IMR-90 (cell line): ENCODE measurements at regions not wholly inside any gene's neighbourhood (a gene's known extent, or its start where the extent isn't known, plus 50 kb on each side); places are given as distances from the start of the nearest gene placed in this dataset.

Experiments used
- ATAC-seq: fragments of 200-7000 bp; cut with Tn5 transposase; 2 replicates; pipeline ENCODE4 v1.9.1; 2020; ENCODE audit warnings: low read depth, mild to moderate bottlenecking, moderate library complexity
- BruUV-seq: library from RNA; stranded (reverse); fragments of 400-500 nt; replicated peaks from 2 replicates; lab custom pipeline; 2021; lab: Mats Ljungman, UMichigan
- CTCF ChIA-PET: fragments of 300-600 bp; formaldehyde crosslinking; extraction: SDS; loops from one replicate; lab custom pipeline; 2021; ENCODE audit warnings: antibody characterized with exemption; lab: Yijun Ruan, JAX
- POLR2A ChIA-PET: fragments of 300-600 bp; sonication (Branson Sonifier 250); formaldehyde crosslinking; loops from one replicate; lab custom pipeline; 2022; ENCODE audit warnings: antibody characterized with exemption; ENCODE audit not compliant: unreplicated experiment; lab: Charles Lee
- DNase-seq: peaks from one replicate; pipeline ENCODE4 v3.0.0; 2013
- H2AFZ ChIP-seq: replicated peaks from 2 replicates; pipeline ENCODE3; 2013; ENCODE audit warnings: low read length, mild to moderate bottlenecking; ENCODE audit not compliant: poor library complexity
- H2AK5ac ChIP-seq: 2 replicates; pipeline ENCODE4 v1.6.1; 2013; ENCODE audit warnings: low read depth, low read length, inconsistent platforms
- H2AK9ac ChIP-seq: replicated peaks from 2 replicates; pipeline ENCODE3; 2013; ENCODE audit warnings: mild to moderate bottlenecking, low read depth, low read length, moderate library complexity; ENCODE audit not compliant: poor library complexity
- H2BK120ac ChIP-seq: 2 replicates; pipeline ENCODE4 v1.6.1; 2013; ENCODE audit warnings: low read depth, low read length, inconsistent platforms
- H2BK15ac ChIP-seq: 3 replicates; pipeline ENCODE4 v1.6.1; 2013; ENCODE audit warnings: low read depth, low read length, inconsistent platforms
- H2BK20ac ChIP-seq: 2 replicates; pipeline ENCODE4 v1.6.1; 2013; ENCODE audit warnings: low read depth, mild to moderate bottlenecking, inconsistent platforms, low read length, moderate library complexity
- H2BK5ac ChIP-seq: 2 replicates; pipeline ENCODE4 v1.6.1; 2013; ENCODE audit warnings: mild to moderate bottlenecking, low read depth, low read length, inconsistent platforms; ENCODE audit not compliant: poor library complexity, severe bottlenecking
- H3K14ac ChIP-seq: replicated peaks from 2 replicates; pipeline ENCODE4 v1.6.1; 2013; ENCODE audit warnings: low read depth, low read length, inconsistent platforms
- H3K18ac ChIP-seq: 2 replicates; pipeline ENCODE4 v1.6.1; 2013; ENCODE audit warnings: low read depth, low read length, control low read depth
- H3K23ac ChIP-seq: 2 replicates; pipeline ENCODE4 v1.6.1; 2013; ENCODE audit warnings: low read depth, low read length, inconsistent platforms
- H3K27ac ChIP-seq: 2 replicates; pipeline ENCODE4 v1.5.1; 2013; ENCODE audit warnings: mild to moderate bottlenecking, control low read depth, low read length; ENCODE audit not compliant: insufficient read depth
- H3K27me3 ChIP-seq: 2 replicates; pipeline ENCODE4 v1.6.1; 2013; ENCODE audit warnings: low read length; ENCODE audit not compliant: control insufficient read depth, insufficient read depth
- H3K36me3 ChIP-seq: 2 replicates; pipeline ENCODE4 v1.6.1; 2013; ENCODE audit warnings: low read length, mixed read lengths; ENCODE audit not compliant: control insufficient read depth, insufficient read depth
- H3K4ac ChIP-seq: 2 replicates; pipeline ENCODE4 v1.6.1; 2013; ENCODE audit warnings: low read depth, low read length, inconsistent platforms
- H3K4me1 ChIP-seq: 2 replicates; pipeline ENCODE4 v1.6.1; 2013; ENCODE audit warnings: low read length, mixed read lengths; ENCODE audit not compliant: control insufficient read depth, insufficient read depth
- H3K4me2 ChIP-seq: 2 replicates; pipeline ENCODE4 v1.6.1; 2013; ENCODE audit warnings: low read depth, mild to moderate bottlenecking, control low read depth, low read length, moderate library complexity
- H3K4me3 ChIP-seq: 2 replicates; pipeline ENCODE4 v1.5.1; 2013; ENCODE audit warnings: low read depth, mild to moderate bottlenecking, control low read depth, low read length, moderate library complexity; ENCODE audit not compliant: insufficient read depth
- H3K56ac ChIP-seq: 2 replicates; pipeline ENCODE4 v1.6.1; 2013; ENCODE audit warnings: low read length, inconsistent platforms; ENCODE audit not compliant: insufficient read depth; ENCODE audit errors: extremely low read depth
- H3K79me1 ChIP-seq, 2 experiments: 2 replicates each; pipeline ENCODE4 v1.6.1; 2013; ENCODE audit warnings: low read length in 2 of 2, inconsistent platforms in 1 of 2, low read depth in 1 of 2
- H3K9ac ChIP-seq: 2 replicates; pipeline ENCODE4 v1.6.1; 2013; ENCODE audit warnings: low read depth, low read length, control low read depth
- H3K9me1 ChIP-seq: 2 replicates; pipeline ENCODE4 v1.6.1; 2013; ENCODE audit warnings: low read length, inconsistent platforms; ENCODE audit not compliant: insufficient read depth
- H3K9me3 ChIP-seq: 2 replicates; pipeline ENCODE4 v1.6.1; 2013; ENCODE audit warnings: low read length; ENCODE audit not compliant: control insufficient read depth, insufficient read depth
- H4K20me1 ChIP-seq: 2 replicates; pipeline ENCODE4 v1.6.1; 2013; ENCODE audit warnings: low read length, inconsistent platforms; ENCODE audit not compliant: insufficient read depth
- H4K5ac ChIP-seq: 2 replicates; pipeline ENCODE4 v1.6.1; 2013; ENCODE audit warnings: mild to moderate bottlenecking, low read depth, low read length, control low read depth
- H4K8ac ChIP-seq, 2 experiments: 2 replicates each; pipeline ENCODE4 v1.6.1; 2013; ENCODE audit warnings: low read depth in 2 of 2, low read length in 2 of 2, control low read depth in 1 of 2, inconsistent platforms in 1 of 2
- H4K91ac ChIP-seq: 2 replicates; pipeline ENCODE4 v1.6.1; 2013; ENCODE audit warnings: low read depth, low read length, inconsistent platforms; ENCODE audit not compliant: insufficient read depth
- BHLHE40 ChIP-seq: fragments of 150-350 bp; IDR thresholded peaks from 2 replicates; pipeline ENCODE4 v1.6.1; 2016; ENCODE audit warnings: mild to moderate bottlenecking, low read depth, low read length
- CEBPB ChIP-seq: IDR thresholded peaks from 2 replicates; pipeline ENCODE4 v1.6.1; 2012; ENCODE audit warnings: low read depth, low read length, improper control_type of control experiment
- CHD1 ChIP-seq: IDR thresholded peaks from 2 replicates; pipeline ENCODE4 v1.6.1; 2012; ENCODE audit warnings: low read depth, low read length, improper control_type of control experiment
- CTCF ChIP-seq: conservative IDR thresholded peaks from 2 replicates; pipeline ENCODE4 v1.5.1; 2012; ENCODE audit warnings: mild to moderate bottlenecking, low read depth, low read length, improper control_type of control experiment
- ELK1 ChIP-seq: fragments of 150-350 bp; IDR thresholded peaks from 2 replicates; pipeline ENCODE4 v1.6.1; 2016; ENCODE audit warnings: low read depth, mild to moderate bottlenecking, low read length, moderate library complexity, borderline replicate concordance
- MAFK ChIP-seq: IDR thresholded peaks from 2 replicates; pipeline ENCODE4 v1.6.1; 2012; ENCODE audit warnings: low read depth, low read length, improper control_type of control experiment
- NFE2L2 ChIP-seq: fragments of 150-350 bp; IDR thresholded peaks from 2 replicates; pipeline ENCODE4 v1.6.1; 2016; ENCODE audit warnings: low read depth, mild to moderate bottlenecking, low read length
- RAD21 ChIP-seq: IDR thresholded peaks from 2 replicates; pipeline ENCODE4 v1.6.1; 2012; ENCODE audit warnings: low read length, improper control_type of control experiment
- RCOR1 ChIP-seq: IDR thresholded peaks from 2 replicates; pipeline ENCODE4 v1.6.1; 2012; ENCODE audit warnings: mild to moderate bottlenecking, low read length, improper control_type of control experiment; ENCODE audit not compliant: insufficient replicate concordance
- RFX5 ChIP-seq: IDR thresholded peaks from 2 replicates; pipeline ENCODE4 v1.8.0; 2012; ENCODE audit warnings: low read depth, mild to moderate bottlenecking, low read length, moderate library complexity
- SMC3 ChIP-seq: fragments of 150-350 bp; IDR thresholded peaks from 2 replicates; pipeline ENCODE4 v1.6.1; 2016; ENCODE audit warnings: low read depth, mild to moderate bottlenecking, antibody characterized with exemption, low read length, moderate library complexity
- WGBS, 2 experiments: methylation state at CpG; one replicate each; pipeline versions ENCODE4 v1.1.5 to v1.1.7; 2013; ENCODE audit warnings: missing lambda C conversion rate in 2 of 2; ENCODE audit not compliant: insufficient read length in 1 of 2; ENCODE audit errors: extremely low coverage in 2 of 2; 5-methylcytosine and 5-hydroxymethylcytosine counted together
- dilution Hi-C: fragments of 300-500 bp; cut with HindIII; formaldehyde crosslinking; loops from one replicate; pipeline ENCODE4 v1.14.3; 2018; ENCODE audit warnings: low sequenced_read_pairs; ENCODE audit not compliant: unreplicated experiment
- in situ Hi-C: fragments of 300-500 bp; cut with MboI; formaldehyde crosslinking; loops from 3 replicates; pipeline ENCODE4 v1.14.3; 2019; ENCODE audit warnings: low sequenced_read_pairs, inconsistent platforms, mixed read lengths
- intact Hi-C: fragments of 100-400 bp; cut with micrococcal nuclease; formaldehyde crosslinking; loops from 2 replicates; pipeline ENCODE4 v1.10.0; 2022

- H3K9ac ChIP-seq, result no peak overlapping the region
- BruUV-seq, result no TSS peak
- H4K5ac ChIP-seq, result no peak overlapping the region
- H2AK5ac ChIP-seq, result no peak overlapping the region
- ChIA-PET POLR2A (no interaction called here), CTCF (no interaction called here)
- no peak for ATAC-seq
- H3K9me1 ChIP-seq, result no peaks in the 10 kb centered on the region
- intact Hi-C loops (no loop called here), in situ Hi-C loops (no loop called here), dilution Hi-C loops (no loop called here)
- H3K14ac ChIP-seq, result no peak overlapping the region
- no peaks in the 10 kb centered on the region for H3K36me3 ChIP-seq
- H3K79me1 ChIP-seq, result no peaks in the 10 kb centered on the region
- H3K9me3 ChIP-seq, result 0 out of 2 replicates have a peak, but pooled peaks cover 2% of the 10 kb centered on the region
- no peak overlapping the region for H3K56ac ChIP-seq
- no peak overlapping the region for H3K27ac ChIP-seq
- no peak overlapping the region for H2AK9ac ChIP-seq
- H3K4me1 ChIP-seq, result no peaks in the 10 kb centered on the region
- no peak for TF ChIP-seq RCOR1
- no peak for TF ChIP-seq SMC3
- TF ChIP-seq CEBPB, result no peak
- no peak for TF ChIP-seq RFX5
- no peak for TF ChIP-seq NFE2L2
- no peak for TF ChIP-seq RAD21
- no peak for TF ChIP-seq CHD1
- TF ChIP-seq BHLHE40, result no peak
- TF ChIP-seq MAFK, result no peak
- no peak for TF ChIP-seq CTCF
- no peak for TF ChIP-seq ELK1
- no peak overlapping the region for H2BK120ac ChIP-seq
- no peak overlapping the region for H3K4ac ChIP-seq
- H3K4me3 ChIP-seq, result no peak overlapping the region
- H2BK15ac ChIP-seq, result no peak overlapping the region
- H3K18ac ChIP-seq, result no peak overlapping the region
- no peak overlapping the region for H3K4me2 ChIP-seq
- no peaks in the 10 kb centered on the region for H4K20me1 ChIP-seq
- no peak overlapping the region for H2AFZ ChIP-seq
- no peak overlapping the region for H2BK5ac ChIP-seq
- no peak for DNase-seq
- no peak overlapping the region for H3K23ac ChIP-seq
- H4K8ac ChIP-seq, result no peak overlapping the region
- no peak overlapping the region for H2BK20ac ChIP-seq
- no peak overlapping the region for H4K91ac ChIP-seq
- no peaks in the 10 kb centered on the region for H3K27me3 ChIP-seq
- 0% methylated on average over 1 of the region's 5 CpGs; no CpG with 5 or more reads in 1 of the 2 experiments for WGBS, 2 experiments
Observed at GRCh38 chr11:42841556-42841955, 470.2 kb upstream of the API5 start.
